PC-3 (cell line): ENCODE measurements at regions not wholly inside any gene's neighbourhood (a gene's known extent, or its start where the extent isn't known, plus 50 kb on each side); places are given as distances from the start of the nearest gene placed in this dataset.

Source experiments
- ATAC-seq: fragments of 200-7000 bp; cut with Tn5 transposase; 2 replicates; pipeline ENCODE4 v1.9.1; 2020; ENCODE audit warnings: mild to moderate bottlenecking, moderate library complexity
- BruUV-seq: library from RNA; stranded (reverse); fragments of 400-500 nt; replicated peaks from 2 replicates; lab custom pipeline; 2021; lab: Mats Ljungman, UMichigan
- CTCF ChIA-PET: fragments of 300-600 bp; sonication (Branson Sonifier 250); formaldehyde crosslinking; loops from one replicate; lab custom pipeline; 2022; ENCODE audit warnings: antibody characterized with exemption; lab: Charles Lee
- POLR2A ChIA-PET: fragments of 300-600 bp; sonication (Branson Sonifier 250); formaldehyde crosslinking; loops from one replicate; lab custom pipeline; 2022; ENCODE audit warnings: antibody characterized with exemption; ENCODE audit not compliant: unreplicated experiment; lab: Charles Lee
- DNase-seq: peaks from one replicate; pipeline ENCODE4 v3.0.0-alpha.2; 2015
- H2AFZ ChIP-seq: fragments of 300-600 bp; sonication (generic); 2 replicates; pipeline ENCODE4 v1.6.0; 2016; ENCODE audit warnings: antibody characterized with exemption, low read length
- H3F3A ChIP-seq: fragments of 300-600 bp; sonication (generic); one replicate; pipeline ENCODE4 v1.6.0; 2017; ENCODE audit warnings: antibody characterized with exemption, low read length, control low read depth, mild to moderate bottlenecking; ENCODE audit not compliant: unreplicated experiment
- H3K27ac ChIP-seq: fragments of 300-600 bp; sonication (generic); 2 replicates; pipeline ENCODE4 v1.5.1; 2016; ENCODE audit warnings: mild to moderate bottlenecking, low read length
- H3K27me3 ChIP-seq: fragments of 300-600 bp; sonication (generic); 2 replicates; pipeline ENCODE4 v1.6.1; 2016; ENCODE audit warnings: low read length, mixed read lengths
- H3K36me3 ChIP-seq: fragments of 300-600 bp; sonication (generic); 2 replicates; pipeline ENCODE4 v1.6.1; 2016; ENCODE audit warnings: low read depth, mixed run types, low read length, mixed read lengths
- H3K4me1 ChIP-seq: fragments of 300-600 bp; sonication (generic); 2 replicates; pipeline ENCODE4 v1.5.1; 2016; ENCODE audit warnings: low read length; ENCODE audit not compliant: insufficient read depth
- H3K4me2 ChIP-seq: fragments of 300-600 bp; sonication (generic); 2 replicates; pipeline ENCODE4 v1.6.0; 2016; ENCODE audit warnings: low read length
- H3K4me3 ChIP-seq: fragments of 300-600 bp; sonication (generic); 2 replicates; pipeline ENCODE4 v1.5.1; 2016; ENCODE audit warnings: mild to moderate bottlenecking, low read length, mixed read lengths
- H3K79me2 ChIP-seq: fragments of 300-600 bp; sonication (generic); 2 replicates; pipeline ENCODE4 v1.6.1; 2017; ENCODE audit warnings: low read length, mixed read lengths
- H3K9ac ChIP-seq: fragments of 300-600 bp; sonication (generic); 2 replicates; pipeline ENCODE4 v1.6.0; 2016; ENCODE audit warnings: mild to moderate bottlenecking, low read length
- H3K9me2 ChIP-seq: fragments of 300-600 bp; sonication (generic); replicated peaks from 2 replicates; pipeline ENCODE4 v1.6.1; 2016; ENCODE audit warnings: mixed run types, low read length, mixed read lengths
- H3K9me3 ChIP-seq: fragments of 300-600 bp; sonication (generic); 2 replicates; pipeline ENCODE4 v1.6.1; 2016; ENCODE audit warnings: low read length, mixed read lengths
- H4K20me1 ChIP-seq: fragments of 300-600 bp; sonication (generic); 2 replicates; pipeline ENCODE4 v1.6.1; 2016; ENCODE audit warnings: low read length, mixed read lengths
- EZH2 ChIP-seq: fragments of 300-600 bp; sonication (generic); IDR thresholded peaks from one replicate; pipeline ENCODE4 v1.6.1; 2017; ENCODE audit warnings: antibody characterized with exemption, mild to moderate bottlenecking, low read length; ENCODE audit not compliant: unreplicated experiment
- EZH2phosphoT487 ChIP-seq: fragments of 300-600 bp; sonication (generic); IDR thresholded peaks from 2 replicates; pipeline ENCODE4 v1.6.1; 2018; ENCODE audit warnings: mild to moderate bottlenecking, antibody characterized with exemption, low read length, borderline replicate concordance
- intact Hi-C: fragments of 100-400 bp; cut with micrococcal nuclease; formaldehyde crosslinking; loops from 2 replicates; pipeline ENCODE4 v1.9.0; 2023
- TF ChIP-seq, protein P1 (sequence below): fragments of 300-600 bp; sonication (generic); conservative IDR thresholded peaks from 2 replicates; pipeline ENCODE4 v1.5.1; 2017; ENCODE audit warnings: antibody characterized with exemption, low read depth, mild to moderate bottlenecking, low read length

DNA sequence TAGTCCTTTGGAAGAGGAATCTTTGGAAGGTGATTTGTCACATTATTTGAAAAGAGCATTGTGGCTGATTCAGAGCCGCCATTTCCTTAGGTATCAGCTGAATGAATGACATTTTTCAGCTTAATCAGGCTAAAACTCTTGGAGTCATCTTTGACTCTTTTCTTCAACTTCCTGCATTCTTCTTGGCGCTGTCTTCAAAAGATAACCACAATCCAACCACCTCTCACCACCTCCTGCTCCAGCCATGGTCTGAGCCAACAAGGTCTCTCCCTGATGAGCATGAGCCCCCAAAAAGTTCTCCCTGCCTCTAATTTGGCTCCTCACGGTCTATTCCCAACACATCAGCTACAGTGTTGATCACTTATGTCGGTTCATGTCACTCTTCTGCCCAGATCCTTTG lies 297.6 kb upstream of the RUNX1 start:
- Histone ChIP-seq H3K27me3 (no peaks in the 10 kb centered on the region), H2AFZ (no peak overlapping the region), H3K4me1 (peaks cover 12% of the 10 kb centered on the region), H3K4me2 (no peak overlapping the region), H3K79me2 (no peaks in the 10 kb centered on the region), H3K9me2 (no peaks in the 10 kb centered on the region), H3K4me3 (no peak overlapping the region), H3K27ac (no peak overlapping the region), H3K36me3 (no peaks in the 10 kb centered on the region), H3F3A (no peaks in the 10 kb centered on the region), H4K20me1 (no peaks in the 10 kb centered on the region), H3K9ac (no peak overlapping the region), H3K9me3 (no peaks in the 10 kb centered on the region)
- ATAC-seq, result no peak
- BruUV-seq, result no TSS peak
- no peak for DNase-seq
- CTCF ChIA-PET, result no interaction called here
- intact Hi-C loops, result no loop called here
- POLR2A ChIA-PET, result no interaction called here
- TF ChIP-seq, protein P1, sequence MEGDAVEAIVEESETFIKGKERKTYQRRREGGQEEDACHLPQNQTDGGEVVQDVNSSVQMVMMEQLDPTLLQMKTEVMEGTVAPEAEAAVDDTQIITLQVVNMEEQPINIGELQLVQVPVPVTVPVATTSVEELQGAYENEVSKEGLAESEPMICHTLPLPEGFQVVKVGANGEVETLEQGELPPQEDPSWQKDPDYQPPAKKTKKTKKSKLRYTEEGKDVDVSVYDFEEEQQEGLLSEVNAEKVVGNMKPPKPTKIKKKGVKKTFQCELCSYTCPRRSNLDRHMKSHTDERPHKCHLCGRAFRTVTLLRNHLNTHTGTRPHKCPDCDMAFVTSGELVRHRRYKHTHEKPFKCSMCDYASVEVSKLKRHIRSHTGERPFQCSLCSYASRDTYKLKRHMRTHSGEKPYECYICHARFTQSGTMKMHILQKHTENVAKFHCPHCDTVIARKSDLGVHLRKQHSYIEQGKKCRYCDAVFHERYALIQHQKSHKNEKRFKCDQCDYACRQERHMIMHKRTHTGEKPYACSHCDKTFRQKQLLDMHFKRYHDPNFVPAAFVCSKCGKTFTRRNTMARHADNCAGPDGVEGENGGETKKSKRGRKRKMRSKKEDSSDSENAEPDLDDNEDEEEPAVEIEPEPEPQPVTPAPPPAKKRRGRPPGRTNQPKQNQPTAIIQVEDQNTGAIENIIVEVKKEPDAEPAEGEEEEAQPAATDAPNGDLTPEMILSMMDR, result no peak
- TF ChIP-seq EZH2, result no peak
- no peak for TF ChIP-seq EZH2phosphoT487

DNA sequence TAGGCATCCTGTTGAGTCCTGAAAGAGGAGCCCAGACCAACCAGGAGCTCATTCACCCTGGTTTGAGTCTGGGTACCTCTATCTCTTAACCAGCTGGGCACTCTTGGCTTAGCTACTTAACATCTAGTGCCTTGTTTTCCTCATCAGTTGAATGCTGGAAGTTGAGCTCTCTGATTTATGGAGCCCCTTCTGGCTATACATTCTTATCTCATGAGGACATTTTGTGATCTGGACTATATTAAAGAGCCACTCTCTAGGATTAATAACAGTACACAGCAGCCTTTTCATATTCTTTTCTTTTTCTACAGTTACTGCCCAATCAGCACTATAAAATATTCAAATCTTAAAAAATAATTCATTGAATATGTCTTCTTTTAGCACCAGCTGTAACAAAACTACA lies 296.9 kb upstream of the RUNX1 start:
- Histone ChIP-seq H4K20me1 (no peaks in the 10 kb centered on the region), H3K79me2 (no peaks in the 10 kb centered on the region), H3K9ac (no peak overlapping the region), H3F3A (no peaks in the 10 kb centered on the region), H3K27ac (no peak overlapping the region), H2AFZ (no peak overlapping the region), H3K9me2 (no peaks in the 10 kb centered on the region), H3K36me3 (no peaks in the 10 kb centered on the region), H3K4me2 (no peak overlapping the region), H3K27me3 (no peaks in the 10 kb centered on the region), H3K9me3 (no peaks in the 10 kb centered on the region), H3K4me3 (no peak overlapping the region), H3K4me1 (peaks cover 12% of the 10 kb centered on the region)
- ChIA-PET POLR2A (no interaction called here), CTCF (no interaction called here)
- BruUV-seq, result no TSS peak
- intact Hi-C loops, result no loop called here
- DNase-seq, result no peak
- ATAC-seq, result no peak
- TF ChIP-seq EZH2, result no peak
- TF ChIP-seq EZH2phosphoT487, result no peak
- TF ChIP-seq, protein P1, result no peak

DNA sequence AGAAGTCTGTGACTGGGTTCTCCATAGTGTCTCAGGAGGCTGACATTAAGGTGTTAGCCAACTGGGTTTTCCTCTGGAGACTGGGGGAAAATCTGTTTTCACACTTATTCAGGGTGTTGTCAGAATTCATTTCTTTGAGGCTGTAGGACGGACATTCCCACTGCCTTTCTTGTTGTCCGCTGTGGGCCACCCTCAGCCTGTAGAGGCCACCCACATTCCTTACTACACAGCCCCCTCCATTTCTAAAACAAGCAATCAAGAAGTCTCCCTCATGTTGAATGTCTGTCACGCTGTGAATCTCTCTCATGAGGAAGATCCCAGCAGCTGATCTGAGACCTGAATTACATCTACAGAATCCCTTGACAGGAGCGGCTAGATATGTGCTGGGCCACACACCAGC lies 295.5 kb upstream of the RUNX1 start:
- Histone ChIP-seq H3K9me3 (no peaks in the 10 kb centered on the region), H3F3A (no peaks in the 10 kb centered on the region), H3K4me3 (no peak overlapping the region), H3K27ac (no peak overlapping the region), H3K4me2 (no peak overlapping the region), H3K27me3 (no peaks in the 10 kb centered on the region), H3K4me1 (peaks cover 12% of the 10 kb centered on the region), H3K9me2 (no peaks in the 10 kb centered on the region), H3K36me3 (no peaks in the 10 kb centered on the region), H2AFZ (no peak overlapping the region), H4K20me1 (no peaks in the 10 kb centered on the region), H3K9ac (no peak overlapping the region), H3K79me2 (no peaks in the 10 kb centered on the region)
- TF ChIP-seq, protein P1, result no peak
- no peak for TF ChIP-seq EZH2
- TF ChIP-seq EZH2phosphoT487, result no peak
- BruUV-seq, result no TSS peak
- POLR2A ChIA-PET, result no interaction called here
- ATAC-seq (no peak), DNase-seq (no peak)
- intact Hi-C loops, result no loop called here
- CTCF ChIA-PET, result no interaction called here
